ENCODE measurements at regions not wholly inside any gene's neighbourhood (a gene's known extent, or its start where the extent isn't known, plus 50 kb on each side); places are given as distances from the start of the nearest gene placed in this dataset.

GRCh38 chr16:6576113-6576512 is 756.5 kb upstream of the RBFOX1 start:
- H3K9me3 Mint-ChIP-seq, result peaks cover 16% of the 10 kb centered on the region
- no peaks in the 10 kb centered on the region for H3K27me3 Mint-ChIP-seq (ENCODE audit: insufficient read depth)
- DNase-seq (ENCODE audit: low spot score), result no peak
- no peaks in the 10 kb centered on the region for H3K36me3 Mint-ChIP-seq (ENCODE audit: low read depth)
- intact Hi-C loops (cut with micrococcal nuclease), result no loop called here
- H3K4me3 Mint-ChIP-seq, result no peak overlapping the region
- H3K27ac Mint-ChIP-seq, result no peak overlapping the region
- H3K4me1 Mint-ChIP-seq (ENCODE audit: low read depth), result no peaks in the 10 kb centered on the region

DNA sequence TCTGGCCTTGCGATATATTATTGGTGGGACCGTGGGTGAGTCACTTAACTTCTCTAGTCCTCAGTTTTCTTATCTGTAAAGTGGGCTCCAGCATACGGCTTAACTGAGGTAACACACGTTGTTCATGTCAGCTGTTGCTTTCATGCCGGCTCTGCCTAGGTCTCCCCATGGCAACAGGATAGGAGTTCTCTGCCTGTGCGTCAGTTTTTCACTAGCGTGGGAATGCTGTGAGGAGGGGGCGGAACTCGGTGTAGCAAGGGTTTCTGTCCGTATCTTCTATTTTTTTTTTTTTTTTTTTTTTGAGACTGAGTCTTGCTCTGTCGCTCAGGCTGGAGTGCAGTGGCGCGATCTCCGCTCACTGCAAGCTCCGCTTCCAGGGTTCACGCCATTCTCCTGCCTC is 758.5 kb upstream of the RBFOX1 start:
- H3K27me3 Mint-ChIP-seq (ENCODE audit: insufficient read depth), result no peaks in the 10 kb centered on the region
- no peak overlapping the region for H3K4me3 Mint-ChIP-seq
- H3K36me3 Mint-ChIP-seq (ENCODE audit: low read depth), result no peaks in the 10 kb centered on the region
- H3K4me1 Mint-ChIP-seq (ENCODE audit: low read depth), result no peaks in the 10 kb centered on the region
- DNase-seq (ENCODE audit: low spot score), result no peak
- intact Hi-C loops (cut with micrococcal nuclease), result no loop called here
- H3K27ac Mint-ChIP-seq, result no peak overlapping the region
- H3K9me3 Mint-ChIP-seq, result peaks cover 15% of the 10 kb centered on the region

DNA sequence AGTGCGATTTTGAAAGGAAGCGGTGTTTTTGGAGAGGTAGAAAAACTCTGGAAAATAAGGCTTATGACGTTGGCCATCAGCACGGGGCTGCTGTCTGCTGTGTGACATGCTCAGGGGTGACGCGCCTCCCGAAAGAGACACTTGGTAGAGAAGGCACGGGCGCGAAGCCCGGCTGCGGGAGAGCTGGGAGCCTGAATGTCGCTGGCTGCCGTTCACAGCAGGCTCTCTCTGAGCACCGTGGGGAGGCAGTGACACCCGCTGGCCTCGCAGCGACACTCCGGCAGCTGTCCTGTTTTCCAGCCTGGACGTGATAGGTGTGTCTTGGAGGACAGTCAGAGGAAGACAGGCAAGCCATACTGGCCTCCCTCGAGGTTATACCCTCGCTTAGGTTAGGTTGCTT is 759.1 kb upstream of the RBFOX1 start:
- DNase-seq (ENCODE audit: low spot score), result no peak
- Mint-ChIP-seq H3K27ac (no peak overlapping the region), H3K9me3 (peaks cover 15% of the 10 kb centered on the region), H3K4me1 (ENCODE audit: low read depth) (no peaks in the 10 kb centered on the region), H3K27me3 (ENCODE audit: insufficient read depth) (no peaks in the 10 kb centered on the region), H3K36me3 (ENCODE audit: low read depth) (no peaks in the 10 kb centered on the region), H3K4me3 (no peak overlapping the region)
- intact Hi-C loops (cut with micrococcal nuclease), result no loop called here

DNA sequence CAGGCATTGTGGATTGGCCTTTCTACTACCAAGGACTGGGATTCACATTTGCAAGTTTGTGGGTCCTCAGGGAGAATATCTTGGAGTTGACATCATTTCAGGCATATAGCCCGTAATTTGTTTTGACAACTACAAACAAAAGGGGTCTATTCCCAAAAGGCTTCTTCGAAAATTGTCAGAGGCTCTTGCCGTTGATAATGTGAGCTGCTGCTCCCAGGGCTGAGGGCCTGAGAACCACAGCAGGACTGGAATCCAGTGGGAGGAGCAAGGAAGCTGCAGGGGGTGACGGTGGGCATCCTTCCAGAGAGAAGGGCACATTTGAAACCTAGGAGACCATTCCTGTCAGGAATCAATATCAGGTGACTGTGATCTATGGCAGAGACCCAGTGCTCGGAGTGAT is 761.6 kb upstream of the RBFOX1 start:
- intact Hi-C loops (cut with micrococcal nuclease), result no loop called here
- Mint-ChIP-seq H3K27ac (no peak overlapping the region), H3K9me3 (peaks cover 8% of the 10 kb centered on the region), H3K27me3 (ENCODE audit: insufficient read depth) (no peaks in the 10 kb centered on the region), H3K36me3 (ENCODE audit: low read depth) (no peaks in the 10 kb centered on the region), H3K4me1 (ENCODE audit: low read depth) (no peaks in the 10 kb centered on the region), H3K4me3 (no peak overlapping the region)
- no peak for DNase-seq (ENCODE audit: low spot score)

DNA sequence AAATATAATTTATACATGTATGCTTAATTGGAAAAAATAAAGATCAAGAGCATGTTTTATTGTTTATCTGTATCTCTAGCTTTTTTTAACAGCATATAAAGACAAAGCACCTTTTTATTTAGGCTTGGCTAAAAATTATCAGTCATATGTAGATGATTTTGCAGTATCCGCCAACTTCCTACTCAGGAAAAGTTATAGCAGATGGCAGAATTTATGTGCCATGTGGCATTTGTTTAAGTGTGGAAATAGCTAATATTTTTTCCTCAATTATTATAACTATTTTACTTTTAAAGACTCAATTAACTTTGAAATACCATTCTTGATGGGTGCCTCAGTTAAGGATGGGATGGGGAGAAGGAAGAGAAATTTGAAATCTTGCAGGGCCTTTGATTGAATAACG is 762.1 kb upstream of the RBFOX1 start:
- Mint-ChIP-seq H3K27ac (no peak overlapping the region), H3K36me3 (ENCODE audit: low read depth) (no peaks in the 10 kb centered on the region), H3K27me3 (ENCODE audit: insufficient read depth) (no peaks in the 10 kb centered on the region), H3K4me1 (ENCODE audit: low read depth) (no peaks in the 10 kb centered on the region), H3K9me3 (peaks cover 8% of the 10 kb centered on the region), H3K4me3 (no peak overlapping the region)
- no peak for DNase-seq (ENCODE audit: low spot score)
- intact Hi-C loops (cut with micrococcal nuclease), result no loop called here

- DNase-seq (ENCODE audit: low spot score), result no peak
- no peak overlapping the region for H3K4me3 Mint-ChIP-seq
- peaks cover 7% of the 10 kb centered on the region for H3K9me3 Mint-ChIP-seq
- no peaks in the 10 kb centered on the region for H3K36me3 Mint-ChIP-seq (ENCODE audit: low read depth)
- no peak overlapping the region for H3K27ac Mint-ChIP-seq
- no peaks in the 10 kb centered on the region for H3K4me1 Mint-ChIP-seq (ENCODE audit: low read depth)
- no peaks in the 10 kb centered on the region for H3K27me3 Mint-ChIP-seq (ENCODE audit: insufficient read depth)
- intact Hi-C loops (cut with micrococcal nuclease), result no loop called here
Observed at GRCh38 chr16:6562986-6563385, 769.7 kb upstream of the RBFOX1 start.

- no peak overlapping the region for H3K27ac Mint-ChIP-seq
- H3K27me3 Mint-ChIP-seq (ENCODE audit: insufficient read depth), result no peaks in the 10 kb centered on the region
- intact Hi-C loops (cut with micrococcal nuclease), result no loop called here
- H3K36me3 Mint-ChIP-seq (ENCODE audit: low read depth), result no peaks in the 10 kb centered on the region
- no peak overlapping the region for H3K4me3 Mint-ChIP-seq
- no peaks in the 10 kb centered on the region for H3K4me1 Mint-ChIP-seq (ENCODE audit: low read depth)
- no peak for DNase-seq (ENCODE audit: low spot score)
- peaks cover 16% of the 10 kb centered on the region for H3K9me3 Mint-ChIP-seq
Observed at GRCh38 chr16:6560306-6561100, 772.1 kb upstream of the RBFOX1 start.

DNA sequence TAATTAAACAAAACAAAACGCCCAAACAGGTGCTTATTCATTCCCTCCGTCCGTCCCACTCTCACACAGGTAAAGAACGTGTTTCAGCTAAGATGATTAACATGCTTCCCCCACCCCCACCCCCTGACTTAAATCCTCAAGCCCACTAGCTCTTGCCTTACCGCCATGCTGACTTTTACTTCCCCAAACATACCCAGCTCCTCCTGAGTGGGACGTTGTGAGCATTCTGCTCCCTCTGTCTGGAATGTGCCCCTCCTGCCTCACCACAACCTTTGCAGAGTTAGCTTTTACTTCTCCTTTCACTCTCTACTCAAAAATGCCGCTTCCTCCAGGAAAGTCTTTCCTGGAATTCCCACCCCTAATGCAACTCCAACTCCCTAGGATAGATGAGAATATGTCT is 774.0 kb upstream of the RBFOX1 start:
- Mint-ChIP-seq H3K27ac (no peak overlapping the region), H3K4me1 (ENCODE audit: low read depth) (no peaks in the 10 kb centered on the region), H3K9me3 (peaks cover 9% of the 10 kb centered on the region), H3K36me3 (ENCODE audit: low read depth) (no peaks in the 10 kb centered on the region), H3K27me3 (ENCODE audit: insufficient read depth) (no peaks in the 10 kb centered on the region), H3K4me3 (no peak overlapping the region)
- intact Hi-C loops (cut with micrococcal nuclease), result no loop called here
- no peak for DNase-seq (ENCODE audit: low spot score)

DNA sequence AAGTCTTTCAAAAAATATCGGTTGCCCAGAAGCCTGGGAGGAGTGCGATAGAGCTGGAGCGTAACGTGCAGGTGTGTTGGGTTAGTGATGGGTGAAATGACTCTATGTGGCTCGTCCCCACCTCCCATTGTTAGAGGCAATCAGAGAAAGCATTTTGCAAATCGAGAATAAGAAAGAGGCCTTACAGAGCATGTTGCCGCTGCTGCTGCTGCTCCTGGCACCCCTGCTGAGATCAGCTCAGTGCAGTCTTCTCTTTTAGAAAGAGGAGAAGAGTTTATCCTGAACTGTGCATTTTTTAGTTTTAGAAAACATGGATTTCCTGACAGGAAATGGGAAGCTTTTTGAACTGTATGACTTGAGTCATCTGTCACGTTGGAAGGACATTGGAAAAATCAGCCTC is 774.5 kb upstream of the RBFOX1 start:
- intact Hi-C loops (cut with micrococcal nuclease), result no loop called here
- no peak overlapping the region for H3K4me3 Mint-ChIP-seq
- DNase-seq (ENCODE audit: low spot score), result no peak
- no peaks in the 10 kb centered on the region for H3K4me1 Mint-ChIP-seq (ENCODE audit: low read depth)
- peaks cover 15% of the 10 kb centered on the region for H3K9me3 Mint-ChIP-seq
- no peak overlapping the region for H3K27ac Mint-ChIP-seq
- no peaks in the 10 kb centered on the region for H3K27me3 Mint-ChIP-seq (ENCODE audit: insufficient read depth)
- H3K36me3 Mint-ChIP-seq (ENCODE audit: low read depth), result no peaks in the 10 kb centered on the region

DNA sequence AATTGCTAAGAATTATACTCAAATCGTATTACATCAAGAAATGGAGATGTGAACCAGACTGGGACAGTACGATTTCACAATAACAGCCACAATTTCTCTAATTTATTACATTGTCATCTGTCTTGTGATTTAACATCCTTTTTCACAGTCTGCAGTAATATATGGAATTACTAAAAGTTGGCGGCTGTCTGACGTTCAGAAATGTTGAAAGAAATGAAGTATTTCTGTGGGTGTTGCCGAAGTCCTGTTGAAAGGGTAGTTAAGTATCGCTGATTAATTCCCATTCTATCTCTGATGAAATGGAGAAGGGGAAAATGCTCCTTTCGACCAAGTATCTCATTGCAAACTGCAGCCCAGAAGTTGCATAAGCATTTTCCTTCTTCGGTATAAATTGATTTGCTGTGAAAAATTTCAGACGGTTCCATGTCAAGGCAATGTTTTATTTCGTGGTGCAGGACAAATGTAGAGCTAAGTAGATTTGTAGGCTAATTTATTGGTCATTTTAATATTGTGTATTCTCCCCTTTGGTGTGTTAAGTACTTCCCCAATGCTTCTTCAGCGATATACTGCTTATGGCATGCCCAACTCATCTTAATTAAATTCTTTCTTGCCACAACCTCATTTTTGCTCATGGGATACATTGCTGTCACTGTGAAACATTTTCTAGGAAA is 775.2 kb upstream of the RBFOX1 start:
- peaks cover 17% of the 10 kb centered on the region for H3K9me3 Mint-ChIP-seq
- intact Hi-C loops (cut with micrococcal nuclease), result no loop called here

GRCh38 chr16:6549415-6549814 is 783.2 kb upstream of the RBFOX1 start:
- Mint-ChIP-seq H3K27ac (no peak overlapping the region), H3K27me3 (ENCODE audit: insufficient read depth) (no peaks in the 10 kb centered on the region), H3K36me3 (ENCODE audit: low read depth) (no peaks in the 10 kb centered on the region), H3K4me1 (ENCODE audit: low read depth) (no peaks in the 10 kb centered on the region), H3K9me3 (peaks cover 24% of the 10 kb centered on the region), H3K4me3 (no peak overlapping the region)
- intact Hi-C loops (cut with micrococcal nuclease), result no loop called here
- no peak for DNase-seq (ENCODE audit: low spot score)

More for the DNA sequence above, 775.2 kb upstream of the RBFOX1 start:
- no peaks in the 10 kb centered on the region for H3K27me3 Mint-ChIP-seq (ENCODE audit: insufficient read depth)
- no peaks in the 10 kb centered on the region for H3K4me1 Mint-ChIP-seq (ENCODE audit: low read depth)
- H3K36me3 Mint-ChIP-seq (ENCODE audit: low read depth), result no peaks in the 10 kb centered on the region
- no peak for DNase-seq (ENCODE audit: low spot score)
- H3K27ac Mint-ChIP-seq, result no peak overlapping the region
- H3K4me3 Mint-ChIP-seq, result no peak overlapping the region

- Mint-ChIP-seq H3K36me3 (ENCODE audit: low read depth) (no peaks in the 10 kb centered on the region), H3K4me3 (no peak overlapping the region), H3K27ac (no peak overlapping the region), H3K9me3 (peaks cover 28% of the 10 kb centered on the region), H3K27me3 (ENCODE audit: insufficient read depth) (no peaks in the 10 kb centered on the region), H3K4me1 (ENCODE audit: low read depth) (no peaks in the 10 kb centered on the region)
- no peak for DNase-seq (ENCODE audit: low spot score)
- intact Hi-C loops (cut with micrococcal nuclease), result no loop called here
Observed at GRCh38 chr16:6548507-6548906, 784.1 kb upstream of the RBFOX1 start.

DNA sequence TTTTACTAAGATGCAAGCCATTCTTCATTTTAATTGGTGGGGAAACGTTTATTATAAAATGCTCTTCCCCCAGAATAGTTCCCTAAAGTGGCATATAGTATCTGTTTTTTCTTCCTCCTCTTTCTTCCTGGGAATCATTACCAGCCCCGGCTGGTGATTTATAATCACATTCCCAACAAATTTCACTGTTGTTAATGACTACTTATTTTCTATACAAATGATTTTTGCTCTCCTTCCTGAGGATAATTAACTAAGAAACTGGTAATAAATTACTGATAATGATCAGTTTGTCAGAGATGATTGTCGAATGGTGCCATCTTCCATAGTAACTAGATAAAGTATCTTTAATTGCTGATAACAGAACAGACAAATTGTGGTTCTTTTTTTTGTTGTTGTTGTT is 785.5 kb upstream of the RBFOX1 start:
- intact Hi-C loops (cut with micrococcal nuclease), result no loop called here
- Mint-ChIP-seq H3K36me3 (ENCODE audit: low read depth) (no peaks in the 10 kb centered on the region), H3K4me3 (no peak overlapping the region), H3K4me1 (ENCODE audit: low read depth) (no peaks in the 10 kb centered on the region), H3K27me3 (ENCODE audit: insufficient read depth) (no peaks in the 10 kb centered on the region), H3K27ac (no peak overlapping the region), H3K9me3 (peaks cover 24% of the 10 kb centered on the region)
- DNase-seq (ENCODE audit: low spot score), result no peak
